HepG2 (cell line): ENCODE measurements at regions not wholly inside any gene's neighbourhood (a gene's known extent, or its start where the extent isn't known, plus 50 kb on each side); places are given as distances from the start of the nearest gene placed in this dataset.

Experiments used
- ATAC-seq: fragments of 200-7000 bp; cut with Tn5 transposase; 3 replicates; pipeline ENCODE4 v1.9.1; 2020; ENCODE audit warnings: mild to moderate bottlenecking, moderate library complexity
- BruUV-seq: library from RNA; stranded (reverse); fragments of 400-500 nt; replicated peaks from 2 replicates; lab custom pipeline; 2021; lab: Mats Ljungman, UMichigan
- CTCF ChIA-PET: fragments of 300-600 bp; formaldehyde crosslinking; extraction: SDS; loops from one replicate; lab custom pipeline; 2021; ENCODE audit warnings: low total read pairs, inconsistent platforms, low intra/inter-chr PET ratio; lab: Yijun Ruan, JAX
- POLR2A ChIA-PET: fragments of 350-600 bp; sonication (Branson Sonifier 250); formaldehyde crosslinking; loops from one replicate; lab custom pipeline; 2020; ENCODE audit warnings: antibody characterized with exemption, inconsistent platforms; lab: Yijun Ruan, JAX
- DNase-seq: peaks from one replicate; pipeline ENCODE4 v3.0.0-alpha.2; 2015; ENCODE audit warnings: low spot score
- FAIRE-seq: peaks from 3 replicates; lab custom pipeline; 2011; peaks lifted over from hg19 to GRCh38; lab: Jason Lieb, UNC
- H2AFZ ChIP-seq: one replicate; pipeline ENCODE4 v1.6.1; 2011; ENCODE audit warnings: low read length, inconsistent platforms
- H3K27ac ChIP-seq: fragments of 300-600 bp; 3 replicates; pipeline ENCODE4 v1.8.0; 2011; ENCODE audit warnings: mixed run types, mild to moderate bottlenecking, mixed read lengths, low read length, inconsistent platforms; ENCODE audit not compliant: insufficient read depth; ENCODE audit errors: extremely low read length
- H3K27me3 ChIP-seq, 2 experiments: fragments of 200-600 bp in 1 of 2; 2 replicates in 1 of 2; 3 replicates in 1 of 2; pipeline versions ENCODE4 v1.6.0 to v1.8.0; 2011; ENCODE audit warnings: low read length in 2 of 2, mild to moderate bottlenecking in 2 of 2, moderate library complexity in 2 of 2, inconsistent platforms in 1 of 2; ENCODE audit not compliant: insufficient read depth in 2 of 2, control insufficient read depth in 1 of 2
- H3K36me3 ChIP-seq, 2 experiments: fragments of 200-600 bp in 1 of 2; replicated peaks in 1 of 2; 2 replicates in 1 of 2; 3 replicates in 1 of 2; pipeline versions ENCODE4 v1.5.1 to v1.8.0; 2011; ENCODE audit warnings: low read length in 2 of 2, inconsistent platforms in 1 of 2; ENCODE audit not compliant: insufficient read depth in 2 of 2, control insufficient read depth in 1 of 2
- H3K4me1 ChIP-seq: 2 replicates; pipeline ENCODE4 v1.5.1; 2012; ENCODE audit warnings: low read length, inconsistent platforms; ENCODE audit not compliant: insufficient read depth
- H3K4me2 ChIP-seq: 2 replicates; pipeline ENCODE4 v1.6.0; 2011; ENCODE audit warnings: low read depth, low read length, inconsistent platforms
- H3K4me3 ChIP-seq, 3 experiments: fragments of 200-600 bp in 1 of 3; sonication (generic), shearing (Covaris generic) in 1 of 3; replicated peaks in 1 of 3; 2 replicates each; pipeline ENCODE4 v1.5.1; 2011 to 2016; ENCODE audit warnings: low read length in 3 of 3, inconsistent platforms in 2 of 3, low read depth in 2 of 3, mild to moderate bottlenecking in 2 of 3, control low read depth in 1 of 3, mixed read lengths in 1 of 3; ENCODE audit not compliant: insufficient read depth in 1 of 3
- H3K79me2 ChIP-seq: one replicate; pipeline ENCODE4 v1.6.1; 2011; ENCODE audit warnings: low read length, inconsistent platforms; ENCODE audit not compliant: insufficient read depth
- H3K9ac ChIP-seq: 2 replicates; pipeline ENCODE4 v1.6.0; 2011; ENCODE audit warnings: mild to moderate bottlenecking, low read depth, low read length, inconsistent platforms; ENCODE audit not compliant: insufficient read depth
- H3K9me3 ChIP-seq: 2 replicates; pipeline ENCODE4 v1.5.1; 2012; ENCODE audit warnings: mild to moderate bottlenecking, low read length
- H4K20me1 ChIP-seq: 2 replicates; pipeline ENCODE4 v1.6.0; 2011; ENCODE audit warnings: inconsistent platforms, mild to moderate bottlenecking, low read length, moderate library complexity; ENCODE audit not compliant: insufficient read depth
- DBP ChIP-seq: sonication (generic); formaldehyde crosslinking; IDR thresholded peaks from 2 replicates; pipeline ENCODE4 v1.4.0; 2020; ENCODE audit warnings: missing genetic modification reagents; ENCODE audit errors: not compliant biosample characterization
- FOXM1 ChIP-seq: sonication (generic); formaldehyde crosslinking; IDR thresholded peaks from 2 replicates; pipeline ENCODE4 v1.5.0; 2020; ENCODE audit warnings: missing genetic modification reagents
- GATA4 ChIP-seq: sonication (generic); IDR thresholded peaks from 2 replicates; pipeline ENCODE4 v1.6.1; 2016; ENCODE audit warnings: antibody characterized with exemption, low read depth, borderline replicate concordance
- HNRNPH1 ChIP-seq: fragments of 200-400 bp; formaldehyde crosslinking; optimal IDR thresholded peaks from 2 replicates; pipeline ENCODE3; 2017; ENCODE audit warnings: mild to moderate bottlenecking, low read depth, low read length
- NFIB ChIP-seq: sonication (generic); formaldehyde crosslinking; IDR thresholded peaks from 2 replicates; pipeline ENCODE4 v1.9.0; 2021; ENCODE audit warnings: missing genetic modification reagents, mild to moderate bottlenecking, borderline replicate concordance
- PAXIP1 ChIP-seq: sonication (generic); formaldehyde crosslinking; conservative IDR thresholded peaks from 2 replicates; pipeline ENCODE4 v1.4.0; 2020; ENCODE audit warnings: mild to moderate bottlenecking, missing genetic modification reagents, moderate library complexity
- PRDM10 ChIP-seq: sonication (generic); formaldehyde crosslinking; IDR thresholded peaks from 2 replicates; pipeline ENCODE4 v1.4.0; 2020; ENCODE audit warnings: low read depth, missing genetic modification reagents
- REXO4 ChIP-seq: sonication (generic); formaldehyde crosslinking; IDR thresholded peaks from 2 replicates; pipeline ENCODE4 v1.8.0; 2022; ENCODE audit warnings: missing genetic modification reagents, mild to moderate bottlenecking, borderline replicate concordance
- ZNF225 ChIP-seq: sonication (generic); formaldehyde crosslinking; IDR thresholded peaks from 2 replicates; pipeline ENCODE4 v1.4.0; 2020; ENCODE audit warnings: mild to moderate bottlenecking, missing genetic modification reagents
- WGBS: methylation state at CpG from one replicate; pipeline ENCODE4 v1.1.6; 2017; ENCODE audit warnings: low lambda C conversion rate; 5-methylcytosine and 5-hydroxymethylcytosine counted together
- in situ Hi-C: cut with HindIII; loops from 2 replicates; pipeline ENCODE4 v1.10.0; 2017; ENCODE audit warnings: low pct_unique_long_range_greater_than_20kb; ENCODE audit not compliant: extremely low pct_ligation_motif_present
- intact Hi-C: fragments of 100-400 bp; cut with micrococcal nuclease; formaldehyde crosslinking; loops from one replicate; pipeline ENCODE4 v1.10.0; 2022; ENCODE audit not compliant: unreplicated experiment
- TF ChIP-seq, protein P1 (sequence below): sonication (generic); formaldehyde crosslinking; IDR thresholded peaks from 2 replicates; pipeline ENCODE4 v1.5.1; 2020; ENCODE audit warnings: mild to moderate bottlenecking, moderate library complexity, missing genetic modification reagents
- TF ChIP-seq, protein P2 (sequence below): sonication (generic); formaldehyde crosslinking; IDR thresholded peaks from 2 replicates; pipeline ENCODE4 v1.4.0; 2020; ENCODE audit warnings: missing genetic modification reagents, borderline replicate concordance

GRCh38 chr6:159527351-159527750 lies 165.7 kb downstream of the SOD2 start (continued):
- no peak for TF ChIP-seq DBP (CRISPR knock-in tag)
- TF ChIP-seq, protein P1, sequence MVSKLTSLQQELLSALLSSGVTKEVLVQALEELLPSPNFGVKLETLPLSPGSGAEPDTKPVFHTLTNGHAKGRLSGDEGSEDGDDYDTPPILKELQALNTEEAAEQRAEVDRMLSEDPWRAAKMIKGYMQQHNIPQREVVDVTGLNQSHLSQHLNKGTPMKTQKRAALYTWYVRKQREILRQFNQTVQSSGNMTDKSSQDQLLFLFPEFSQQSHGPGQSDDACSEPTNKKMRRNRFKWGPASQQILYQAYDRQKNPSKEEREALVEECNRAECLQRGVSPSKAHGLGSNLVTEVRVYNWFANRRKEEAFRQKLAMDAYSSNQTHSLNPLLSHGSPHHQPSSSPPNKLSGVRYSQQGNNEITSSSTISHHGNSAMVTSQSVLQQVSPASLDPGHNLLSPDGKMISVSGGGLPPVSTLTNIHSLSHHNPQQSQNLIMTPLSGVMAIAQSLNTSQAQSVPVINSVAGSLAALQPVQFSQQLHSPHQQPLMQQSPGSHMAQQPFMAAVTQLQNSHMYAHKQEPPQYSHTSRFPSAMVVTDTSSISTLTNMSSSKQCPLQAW (CRISPR knock-in tag): no peak

DNA sequence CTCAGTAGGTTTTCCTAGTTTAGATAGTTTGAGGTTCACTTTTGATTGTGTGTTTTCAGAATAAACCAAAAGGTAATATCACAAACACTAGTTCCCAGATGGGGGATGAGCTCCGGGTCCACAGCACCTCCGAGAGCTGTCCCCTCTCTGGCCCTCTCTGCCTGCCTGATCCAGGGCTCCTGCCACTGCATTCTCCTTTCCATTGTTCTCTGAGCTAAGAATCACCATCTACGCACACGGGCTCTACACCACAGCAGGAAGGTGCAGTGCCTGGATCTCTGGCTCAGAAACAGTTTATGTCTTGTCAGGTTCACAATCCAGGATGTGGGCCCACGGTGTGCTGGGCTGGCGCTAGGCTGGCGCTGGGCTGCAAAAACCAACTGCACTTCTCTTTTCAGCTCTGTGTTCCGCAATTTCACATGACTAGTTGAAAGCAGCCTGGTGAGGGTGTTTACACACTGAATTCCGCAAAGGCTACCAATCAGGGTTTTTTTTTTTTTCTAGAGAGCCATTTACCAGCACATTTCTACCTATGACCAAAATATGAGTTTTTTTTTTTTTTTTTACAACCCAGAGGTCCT lies 167.5 kb downstream of the SOD2 start:
- no peak overlapping the region for H3K4me2 ChIP-seq
- DNase-seq (no peak), FAIRE-seq (no peak), ATAC-seq (0 out of 3 replicates have a peak, but pooled peaks have one; percentile 35)
- no peak overlapping the region for H3K4me3 ChIP-seq
- H3K27ac ChIP-seq: no peak overlapping the region
- H3K79me2 ChIP-seq: no peaks in the 10 kb centered on the region
- no peaks in the 10 kb centered on the region for H3K4me1 ChIP-seq
- no peaks in the 10 kb centered on the region for H3K9me3 ChIP-seq
- peaks cover 0 to 39% of the 10 kb centered on the region in 2 experiments; a peak in 3 of 5 replicates for H3K27me3 ChIP-seq
- no peaks in the 10 kb centered on the region for H4K20me1 ChIP-seq
- in situ Hi-C loops: no loop called here
- intact Hi-C loops: no loop called here
- ChIA-PET POLR2A (no interaction called here), CTCF (no interaction called here)
- no peak overlapping the region for H3K9ac ChIP-seq
- no peak overlapping the region for H2AFZ ChIP-seq
- no peaks in the 10 kb centered on the region for H3K36me3 ChIP-seq
- no TSS peak for BruUV-seq
- 8% methylated on average over 9 of the region's 9 CpGs for WGBS
- no peak for TF ChIP-seq FOXM1 (CRISPR knock-in tag)
- TF ChIP-seq, protein P2, sequence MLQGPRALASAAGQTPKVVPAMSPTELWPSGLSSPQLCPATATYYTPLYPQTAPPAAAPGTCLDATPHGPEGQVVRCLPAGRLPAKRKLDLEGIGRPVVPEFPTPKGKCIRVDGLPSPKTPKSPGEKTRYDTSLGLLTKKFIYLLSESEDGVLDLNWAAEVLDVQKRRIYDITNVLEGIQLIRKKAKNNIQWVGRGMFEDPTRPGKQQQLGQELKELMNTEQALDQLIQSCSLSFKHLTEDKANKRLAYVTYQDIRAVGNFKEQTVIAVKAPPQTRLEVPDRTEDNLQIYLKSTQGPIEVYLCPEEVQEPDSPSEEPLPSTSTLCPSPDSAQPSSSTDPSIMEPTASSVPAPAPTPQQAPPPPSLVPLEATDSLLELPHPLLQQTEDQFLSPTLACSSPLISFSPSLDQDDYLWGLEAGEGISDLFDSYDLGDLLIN (CRISPR knock-in tag): no peak
- TF ChIP-seq PAXIP1: no peak
- TF ChIP-seq NFIB: no peak
- no peak for TF ChIP-seq REXO4 (CRISPR knock-in tag)
- TF ChIP-seq PRDM10: no peak
- no peak for TF ChIP-seq GATA4
- no peak for TF ChIP-seq HNRNPH1
- TF ChIP-seq ZNF225: no peak
